ENCODE measurements at regions not wholly inside any gene's neighbourhood (a gene's known extent, or its start where the extent isn't known, plus 50 kb on each side); places are given as distances from the start of the nearest gene placed in this dataset.

GRCh38 chr14:55743551-55743950 lies 163.5 kb downstream of the KTN1 start:
- 87 to 100% (median 97%) methylated on average over 5 to 6 of the region's 6 CpGs for WGBS, 4 donors
- no peak for TF ChIP-seq CTCF (IDR thresholded peaks at IDR 0.05)
- no peak for TF ChIP-seq POLR2A (IDR thresholded peaks at IDR 0.05)
- Histone ChIP-seq H3K27ac (no peak overlapping the region), H3K4me1 (no peaks in the 10 kb centered on the region), H3K9me3 (no peaks in the 10 kb centered on the region), H3K27me3 (no peaks in the 10 kb centered on the region), H3K36me3 (no peaks in the 10 kb centered on the region), H3K4me3 (no peak overlapping the region)
- DNase-seq (no peak), ATAC-seq (no peak)
- intact Hi-C loops (cut with DNase I) = no loop called here

GRCh38 chr14:55744321-55744720 lies 164.3 kb downstream of the KTN1 start:
- no peaks in the 10 kb centered on the region for H3K36me3 ChIP-seq
- H3K27ac ChIP-seq = no peak overlapping the region
- whole genome bisulfite sequencing, 4 donors = 93 to 96% (median 95%) methylated on average over 4 of the region's 4 CpGs
- H3K4me3 ChIP-seq = no peak overlapping the region
- H3K4me1 ChIP-seq = no peaks in the 10 kb centered on the region
- no peak for DNase-seq
- no peak for ATAC-seq
- H3K27me3 ChIP-seq = no peaks in the 10 kb centered on the region
- no peaks in the 10 kb centered on the region for H3K9me3 ChIP-seq
- TF ChIP-seq CTCF (IDR thresholded peaks at IDR 0.05) (no peak), POLR2A (IDR thresholded peaks at IDR 0.05) (no peak)
- intact Hi-C loops (cut with DNase I) = no loop called here

GRCh38 chr14:55745906-55746305 lies 165.9 kb downstream of the KTN1 start:
- Histone ChIP-seq H3K36me3 (no peaks in the 10 kb centered on the region), H3K4me3 (no peak overlapping the region), H3K27ac (no peak overlapping the region), H3K9me3 (no peaks in the 10 kb centered on the region), H3K4me1 (no peaks in the 10 kb centered on the region), H3K27me3 (no peaks in the 10 kb centered on the region)
- no peak for TF ChIP-seq POLR2A (IDR thresholded peaks at IDR 0.05)
- no peak for TF ChIP-seq CTCF (IDR thresholded peaks at IDR 0.05)
- DNase-seq (no peak), ATAC-seq (no peak)
- WGBS, 4 donors = 92 to 95% (median 94%) methylated on average over 7 of the region's 7 CpGs
- intact Hi-C loops (cut with DNase I) = no loop called here

GRCh38 chr14:55746558-55746957 lies 166.6 kb downstream of the KTN1 start:
- H3K36me3 ChIP-seq = no peaks in the 10 kb centered on the region
- no peak overlapping the region for H3K4me3 ChIP-seq
- no peak overlapping the region for H3K27ac ChIP-seq
- H3K27me3 ChIP-seq = no peaks in the 10 kb centered on the region
- WGBS, 4 donors = 91 to 97% (median 95%) methylated on average over 2 of the region's 2 CpGs
- no peaks in the 10 kb centered on the region for H3K9me3 ChIP-seq
- intact Hi-C loops (cut with DNase I) = no loop called here
- no peaks in the 10 kb centered on the region for H3K4me1 ChIP-seq
- TF ChIP-seq CTCF (IDR thresholded peaks at IDR 0.05) (no peak), POLR2A (IDR thresholded peaks at IDR 0.05) (no peak)
- DNase-seq = no peak
- no peak for ATAC-seq
